GM19463 (cell line): ENCODE measurements at regions not wholly inside any gene's neighbourhood (a gene's known extent, or its start where the extent isn't known, plus 50 kb on each side); places are given as distances from the start of the nearest gene placed in this dataset.

Experiments
- ATAC-seq: cut with Tn5 transposase; IDR thresholded peaks from one replicate; pipeline ENCODE4 v1.9.1; 2021; ENCODE audit warnings: mild to moderate bottlenecking, moderate library complexity; ENCODE audit not compliant: unreplicated experiment

DNA sequence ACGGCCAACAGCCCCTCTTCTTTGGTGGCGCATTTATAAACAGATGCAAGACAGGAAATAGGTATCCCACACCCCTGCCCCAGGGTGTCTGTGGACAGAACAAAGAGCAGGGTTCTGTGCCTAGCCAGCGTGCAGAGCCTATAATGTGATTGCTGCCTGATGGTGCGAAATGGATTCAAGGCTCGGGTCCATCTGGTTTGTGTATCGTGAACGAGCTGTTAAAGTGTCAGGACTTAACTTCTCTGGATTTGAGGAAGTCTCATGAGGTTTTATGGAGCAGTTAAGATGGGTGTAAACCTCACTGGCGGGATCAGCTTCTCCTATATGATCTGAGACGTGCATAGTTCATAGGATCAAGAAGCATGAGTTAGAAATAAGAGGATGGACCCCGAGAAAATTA lies 388.7 kb upstream of the TBX3 start:
- no peak for ATAC-seq

DNA sequence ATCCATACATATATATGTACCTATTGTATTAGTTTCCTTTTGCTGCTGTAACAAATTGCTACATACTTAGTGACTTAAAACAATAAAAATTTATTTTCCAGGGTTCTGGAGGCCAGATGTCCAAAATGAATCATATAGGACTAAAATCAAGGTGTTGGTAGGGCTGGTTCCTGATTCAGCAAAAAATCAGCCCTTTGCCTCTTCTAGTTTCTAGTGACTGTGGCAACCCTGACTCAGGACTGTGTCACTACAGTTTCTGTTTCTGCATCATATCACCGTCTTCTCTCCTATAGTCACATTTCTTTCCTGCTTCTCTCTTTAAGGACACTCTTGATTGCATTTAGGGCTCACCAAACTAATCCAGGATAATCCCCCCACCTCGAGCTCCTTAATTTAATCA lies 386.3 kb upstream of the TBX3 start:
- ATAC-seq, result no peak

DNA sequence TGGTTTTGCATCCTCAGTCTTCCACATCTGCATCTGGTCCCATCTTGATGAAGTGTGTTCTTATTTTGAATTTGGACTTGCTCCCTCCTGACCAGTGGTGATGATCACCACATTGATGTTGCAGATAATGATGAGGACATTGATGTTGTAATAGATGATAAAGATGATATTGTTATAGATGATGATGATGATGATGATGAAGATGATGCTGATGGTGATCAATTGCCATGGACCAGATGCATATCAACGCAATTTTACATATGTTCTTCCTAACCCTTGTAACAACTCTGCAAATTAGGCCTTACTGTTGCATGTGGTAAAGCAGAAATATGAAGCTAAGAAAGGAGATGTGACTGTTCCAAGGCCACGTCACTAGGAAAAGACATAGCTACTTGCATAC lies 380.3 kb upstream of the TBX3 start:
- no peak for ATAC-seq

DNA sequence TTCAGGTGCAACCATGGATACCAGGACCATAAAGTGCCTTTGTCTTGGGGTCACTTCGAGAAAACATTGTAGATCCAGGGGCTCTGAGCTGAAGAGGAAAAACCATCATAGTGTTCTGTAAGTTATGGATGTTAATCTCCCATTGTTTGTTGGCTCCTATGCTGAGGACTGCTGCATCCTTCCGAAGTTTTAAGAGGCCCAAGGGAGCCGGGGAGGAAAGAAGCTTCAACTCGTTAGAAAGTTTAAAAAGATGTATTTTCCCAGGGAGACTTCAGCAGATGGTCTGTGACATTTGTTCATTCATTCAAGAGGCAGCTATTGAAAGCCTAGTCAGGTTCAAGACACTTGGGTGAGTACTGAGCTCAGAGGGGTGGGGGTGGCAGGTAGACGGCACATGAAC lies 378.8 kb upstream of the TBX3 start:
- no peak for ATAC-seq

DNA sequence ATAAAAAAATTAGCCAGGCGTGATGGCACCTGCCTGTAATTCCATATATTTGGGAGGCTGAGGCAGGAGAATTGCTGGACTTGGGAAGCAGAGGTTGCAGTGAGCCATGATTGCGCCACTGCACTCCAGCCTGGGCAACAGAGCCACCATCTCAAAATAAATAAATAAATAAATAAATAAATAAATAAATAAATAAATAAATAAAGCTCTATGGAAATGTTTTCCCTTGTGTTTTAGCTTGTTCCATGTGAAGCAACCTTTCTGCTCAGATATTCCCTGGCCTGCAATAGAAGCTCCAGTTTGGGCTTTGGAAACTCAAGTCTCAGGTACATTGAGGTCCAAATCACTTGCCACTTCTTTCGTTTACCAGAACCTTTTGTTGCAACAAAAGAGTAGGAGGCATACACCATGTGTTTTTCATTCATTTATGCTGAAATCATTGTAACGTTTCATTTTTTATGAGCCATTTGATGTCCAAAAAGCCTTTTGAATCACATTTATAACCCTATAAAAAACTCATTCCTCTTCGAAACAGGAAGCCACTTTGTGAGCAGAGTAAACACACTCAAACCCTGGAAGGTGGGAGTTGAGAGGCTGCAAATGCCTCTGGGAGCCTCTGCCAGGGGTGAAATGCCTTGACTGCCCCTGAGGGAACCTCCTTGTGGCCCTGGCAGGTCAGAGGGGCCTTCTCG lies 376.6 kb upstream of the TBX3 start:
- no peak for ATAC-seq

DNA sequence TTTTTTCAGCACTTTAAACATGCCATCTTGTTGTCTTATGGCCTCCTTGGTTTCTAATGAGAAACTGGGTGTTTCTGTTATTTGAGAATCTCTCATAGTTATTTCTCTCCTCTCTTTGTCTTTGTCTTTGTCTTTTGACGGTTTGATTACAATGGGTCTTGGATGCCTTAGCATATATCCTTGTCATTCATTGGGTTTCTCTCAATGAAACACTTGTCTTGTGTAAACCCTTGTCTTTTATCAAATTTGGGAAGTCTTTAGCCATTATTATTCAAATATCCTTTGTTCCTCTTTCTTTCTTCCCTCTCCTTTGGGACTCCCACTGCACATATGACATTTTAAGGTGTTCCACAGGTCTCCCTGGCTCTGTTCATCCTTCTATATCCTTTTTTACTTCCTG lies 373.5 kb upstream of the TBX3 start:
- no peak for ATAC-seq

DNA sequence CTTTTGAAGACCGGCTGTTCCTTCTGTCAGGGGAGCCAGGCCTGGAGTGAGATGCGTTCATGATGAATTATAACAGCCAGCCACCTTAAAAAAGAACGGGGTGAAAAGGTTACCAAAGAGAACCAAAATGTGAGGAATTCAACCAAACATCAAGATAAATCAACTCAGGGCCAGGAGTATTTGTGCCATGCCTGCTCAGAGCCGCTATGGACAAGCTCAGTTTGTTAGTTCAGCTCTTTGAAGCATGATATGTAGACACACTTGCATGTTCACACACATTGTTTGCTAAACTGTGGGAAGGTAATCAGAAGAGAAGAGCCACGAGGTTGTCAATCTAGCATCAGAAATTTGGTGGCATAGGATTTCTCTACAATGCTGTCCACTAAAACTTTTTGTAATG lies 367.4 kb upstream of the TBX3 start:
- ATAC-seq, result no peak

DNA sequence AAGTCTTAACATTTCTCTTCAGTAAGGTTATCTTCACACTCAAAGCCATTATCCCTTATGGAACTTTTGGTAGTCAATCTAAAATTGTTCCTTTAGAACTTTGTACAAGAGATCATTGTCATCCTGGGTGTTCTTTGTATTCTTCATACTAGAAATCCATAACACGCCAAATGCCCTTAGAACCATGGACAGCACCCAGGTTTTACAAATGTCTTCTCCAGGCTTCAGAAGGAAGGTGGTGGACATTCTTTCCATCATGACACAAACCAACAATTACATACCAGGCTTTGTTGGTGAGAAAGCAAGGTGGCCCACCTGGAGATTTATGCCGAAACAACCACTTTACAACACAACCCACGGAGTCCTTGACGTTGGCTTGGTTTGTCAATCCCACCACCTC lies 365.6 kb upstream of the TBX3 start:
- ATAC-seq, result no peak

DNA sequence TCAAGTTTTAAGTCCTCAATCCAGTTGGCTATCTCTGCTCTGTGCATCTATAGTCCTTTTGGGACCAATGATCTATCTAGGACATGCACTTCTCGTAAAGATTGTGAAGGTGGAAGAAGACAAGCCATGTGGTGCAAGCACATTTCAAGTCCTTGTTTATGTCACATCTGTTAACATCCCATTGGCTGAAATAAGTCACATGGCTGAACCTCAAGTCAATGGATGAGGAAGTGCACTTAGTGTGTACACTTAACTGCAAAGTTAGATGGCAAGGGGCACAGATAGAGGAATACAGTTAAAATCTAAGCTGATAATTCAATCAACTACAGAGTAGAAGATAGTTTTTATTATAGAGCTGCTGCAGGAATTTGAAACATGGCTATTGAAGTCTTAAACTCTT lies 362.8 kb upstream of the TBX3 start:
- ATAC-seq, result no peak

DNA sequence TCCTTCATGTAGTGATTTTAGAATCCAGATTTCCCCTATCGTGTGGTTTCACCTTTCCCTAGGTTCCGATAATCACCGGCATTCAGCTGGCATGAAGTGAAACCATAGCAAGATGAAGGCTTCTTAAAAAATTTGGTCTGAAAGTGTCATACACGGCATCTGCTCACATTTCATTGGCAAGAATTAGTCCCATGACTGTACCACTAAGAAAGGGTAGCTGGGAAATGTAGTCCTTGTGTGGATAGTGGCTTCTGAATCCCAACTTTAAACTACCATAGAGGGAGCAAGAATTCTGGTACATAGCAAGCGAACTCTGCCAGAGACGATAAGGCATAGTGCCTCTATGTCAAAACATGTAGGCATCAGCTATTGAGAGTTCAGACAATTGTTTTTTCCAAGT lies 360.1 kb upstream of the TBX3 start:
- no peak for ATAC-seq

DNA sequence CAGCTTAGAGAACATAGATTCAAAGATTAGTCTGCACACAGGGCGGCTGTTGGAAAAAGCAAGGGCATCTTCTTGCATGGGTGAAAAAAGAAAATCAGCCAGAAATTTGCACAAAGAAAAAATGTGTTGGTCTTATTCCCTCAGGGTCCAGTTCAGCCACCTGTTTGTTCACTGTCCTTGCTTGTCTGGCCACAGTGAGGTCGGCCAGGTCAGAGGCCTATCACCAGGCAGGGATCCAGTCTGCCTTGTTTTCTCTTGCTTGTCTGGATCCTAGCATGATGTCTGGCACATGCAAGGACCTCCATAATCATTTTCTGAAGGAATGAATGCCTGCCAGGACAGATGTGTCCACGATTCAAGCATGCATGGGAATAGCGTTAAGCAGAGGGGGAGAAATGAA lies 359.1 kb upstream of the TBX3 start:
- ATAC-seq, result no peak

DNA sequence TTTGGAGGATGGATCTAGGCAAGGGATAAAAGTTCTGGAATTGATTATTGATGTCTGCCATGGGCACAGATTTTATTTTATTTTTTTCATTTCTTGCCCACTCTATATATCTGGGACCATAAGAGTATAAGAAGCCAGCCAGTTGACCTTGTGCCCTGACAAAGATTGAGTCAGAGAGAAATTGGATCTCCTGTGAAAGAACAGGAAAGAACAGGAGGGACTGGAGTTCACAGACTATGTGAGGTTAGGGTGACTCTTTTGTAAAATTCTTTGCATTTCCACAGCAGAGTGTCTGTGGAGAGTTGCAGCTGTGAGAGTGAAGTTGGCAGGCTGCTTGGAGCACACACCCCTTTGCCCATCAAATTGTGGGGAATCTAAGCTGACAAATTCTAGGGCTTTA lies 358.4 kb upstream of the TBX3 start:
- no peak for ATAC-seq

DNA sequence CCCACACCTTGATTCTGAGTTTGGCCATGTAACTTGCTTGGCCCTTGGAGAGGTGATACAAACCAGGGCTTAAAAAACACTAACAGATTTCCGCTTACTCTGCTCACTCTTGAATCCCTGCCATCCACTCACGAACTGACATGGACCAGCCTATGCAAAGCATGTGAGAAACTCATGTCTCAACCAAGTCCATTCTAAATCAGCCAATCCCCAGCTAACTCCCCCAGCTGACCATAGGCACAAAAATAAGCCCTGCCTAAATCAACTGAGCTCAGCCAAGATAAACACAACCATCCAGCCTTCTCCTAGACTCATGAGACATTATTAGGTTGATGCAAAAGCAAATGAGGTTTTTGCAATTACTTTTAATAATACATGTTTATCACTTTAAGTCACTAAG lies 353.9 kb upstream of the TBX3 start:
- no peak for ATAC-seq

DNA sequence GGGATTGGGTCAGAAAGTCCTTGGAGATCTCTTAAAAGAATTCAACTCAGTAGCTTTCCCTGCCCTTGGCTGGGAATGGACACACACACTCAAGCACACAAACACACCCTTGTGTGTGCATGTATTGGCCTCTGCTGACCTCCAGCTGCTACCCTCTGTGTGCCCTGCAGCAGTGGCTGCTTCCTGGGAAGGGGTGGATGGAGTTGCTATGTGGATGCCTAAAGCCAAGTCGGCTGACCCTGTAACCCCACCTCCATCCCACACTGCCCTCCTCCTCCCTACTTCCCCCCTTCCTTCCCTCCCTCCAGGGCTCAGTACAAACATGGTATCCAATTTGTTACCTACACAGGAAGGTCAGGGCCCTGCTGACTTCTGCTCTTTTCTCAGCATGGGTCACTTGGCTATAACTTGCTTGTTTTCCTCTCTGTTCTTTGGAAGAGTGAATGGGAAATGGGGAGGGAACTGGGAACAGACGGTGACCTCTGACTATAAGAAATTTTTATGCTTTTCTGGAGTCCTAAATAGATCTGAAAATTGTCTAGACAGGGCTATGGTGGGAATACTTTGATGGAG lies 351.6 kb upstream of the TBX3 start:
- ATAC-seq, result no peak

DNA sequence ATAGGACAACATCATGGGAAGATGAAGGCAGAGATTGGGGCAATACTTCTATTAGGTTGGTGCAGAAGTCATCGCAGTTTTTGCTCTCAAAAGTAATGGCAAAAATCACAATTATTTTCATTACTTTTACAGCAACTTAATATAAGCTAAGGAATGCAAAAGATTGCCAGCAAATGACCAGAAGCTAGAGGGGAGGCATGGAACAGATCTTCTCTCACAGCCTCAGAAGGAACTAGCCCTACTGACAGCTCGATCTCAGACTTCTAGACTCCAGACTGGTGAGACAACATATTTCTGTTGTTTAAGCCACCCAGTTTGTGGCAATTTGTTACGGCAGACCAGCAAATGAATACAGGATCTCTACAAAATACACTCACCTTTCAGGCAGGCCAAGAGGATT lies 348.5 kb upstream of the TBX3 start:
- no peak for ATAC-seq

DNA sequence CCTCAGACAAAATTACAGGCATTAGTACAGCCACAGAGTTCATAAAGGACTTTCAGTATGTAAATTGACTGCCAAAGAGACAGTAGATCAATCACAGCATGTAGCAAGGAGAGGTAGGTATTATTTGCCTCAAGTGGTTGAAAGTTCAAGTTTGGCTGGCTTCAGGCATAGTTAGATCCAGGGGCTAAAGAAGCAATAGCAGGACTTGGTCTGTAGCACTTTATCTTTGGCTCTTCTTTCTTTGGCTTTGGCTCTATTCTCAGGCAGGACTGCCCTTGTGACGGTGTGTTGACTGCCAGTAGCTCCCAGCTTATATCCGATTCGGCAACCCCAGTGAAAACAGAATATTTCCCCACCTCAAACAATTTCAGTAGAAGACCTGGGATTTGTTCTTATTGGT lies 346.0 kb upstream of the TBX3 start:
- ATAC-seq, result no peak

DNA sequence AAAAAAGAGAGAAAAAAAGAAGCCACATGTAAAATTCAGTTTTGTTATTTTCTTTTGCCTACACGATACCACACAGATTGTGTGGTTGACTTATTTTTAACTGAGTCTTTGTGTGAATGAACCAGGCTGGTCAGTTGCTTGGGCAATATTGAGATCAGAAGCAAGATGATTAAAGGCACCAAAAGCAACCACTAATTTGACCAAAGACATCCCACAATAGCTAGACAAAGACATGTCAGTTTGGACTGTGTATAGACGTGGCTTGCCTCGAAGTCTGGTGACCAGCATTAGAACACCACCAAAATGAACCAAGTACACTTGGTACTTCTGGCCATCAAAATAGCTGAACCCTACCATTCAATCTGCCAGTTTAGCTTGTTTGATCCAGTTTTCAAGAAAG lies 340.6 kb upstream of the TBX3 start:
- no peak for ATAC-seq

DNA sequence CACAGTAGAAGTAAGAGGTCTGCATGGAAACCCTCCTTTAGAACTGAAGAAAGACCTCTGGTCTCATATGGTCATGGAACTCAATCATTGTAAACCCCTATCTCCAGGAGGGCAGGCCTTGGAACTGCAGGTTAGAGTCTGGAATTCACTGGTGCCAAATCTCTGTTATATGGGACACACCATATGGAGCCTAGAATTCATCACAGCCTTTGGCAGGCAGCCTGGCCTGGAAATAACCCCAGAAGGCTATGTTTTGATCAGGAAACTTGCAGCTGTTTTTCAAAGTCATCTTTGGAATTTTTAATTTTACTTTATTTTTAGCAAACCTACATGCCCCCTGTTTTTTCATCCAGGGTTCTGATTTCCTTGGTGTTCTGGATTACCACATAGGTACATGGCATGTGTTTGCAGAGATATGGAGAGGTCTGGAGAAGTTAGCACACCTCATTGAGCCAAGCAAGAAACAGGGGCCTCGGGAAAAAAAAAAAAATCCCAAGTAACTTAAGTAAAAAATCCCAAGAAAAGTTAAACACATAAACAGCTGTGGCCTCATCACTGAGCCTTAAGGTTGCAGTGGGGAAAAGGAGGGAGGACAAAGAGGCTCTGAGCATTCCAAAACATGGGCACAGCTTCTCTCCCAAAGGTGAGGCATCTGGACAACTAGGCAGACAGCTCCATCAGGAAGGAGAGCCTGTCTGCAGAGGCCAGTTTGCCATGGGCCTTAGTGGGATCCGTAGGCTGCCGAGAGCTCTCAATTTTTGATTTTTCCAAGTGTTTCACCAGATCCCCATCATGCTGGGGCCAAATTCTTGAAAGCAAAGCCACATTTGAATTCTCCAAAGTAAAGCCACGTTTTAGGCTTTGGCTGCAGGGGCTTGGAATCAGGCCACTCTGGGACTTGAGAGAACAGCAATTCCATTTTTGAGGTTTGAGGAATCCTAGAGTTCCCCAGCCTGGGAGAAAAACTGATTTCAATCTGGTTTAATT lies 339.6 kb upstream of the TBX3 start:
- ATAC-seq, result no peak

DNA sequence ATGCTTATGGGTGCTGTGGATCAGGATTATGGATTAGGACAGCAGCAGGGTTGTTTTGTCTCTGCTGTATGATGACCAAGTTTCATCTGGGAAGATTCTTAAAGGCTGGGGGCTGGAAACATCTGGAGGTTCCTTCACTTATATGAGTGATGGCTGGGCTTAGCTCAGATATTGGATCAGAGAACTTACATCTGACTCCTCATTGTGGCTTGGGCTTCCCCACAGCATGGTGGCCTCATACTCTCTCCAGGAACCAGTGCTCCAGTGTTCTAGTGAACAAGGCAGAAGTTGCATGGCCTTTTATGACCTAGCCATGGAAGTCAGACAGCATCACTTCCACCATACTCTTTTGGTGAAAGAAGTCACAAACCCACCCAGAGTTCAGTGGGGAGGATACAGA lies 336.1 kb upstream of the TBX3 start:
- no peak for ATAC-seq

DNA sequence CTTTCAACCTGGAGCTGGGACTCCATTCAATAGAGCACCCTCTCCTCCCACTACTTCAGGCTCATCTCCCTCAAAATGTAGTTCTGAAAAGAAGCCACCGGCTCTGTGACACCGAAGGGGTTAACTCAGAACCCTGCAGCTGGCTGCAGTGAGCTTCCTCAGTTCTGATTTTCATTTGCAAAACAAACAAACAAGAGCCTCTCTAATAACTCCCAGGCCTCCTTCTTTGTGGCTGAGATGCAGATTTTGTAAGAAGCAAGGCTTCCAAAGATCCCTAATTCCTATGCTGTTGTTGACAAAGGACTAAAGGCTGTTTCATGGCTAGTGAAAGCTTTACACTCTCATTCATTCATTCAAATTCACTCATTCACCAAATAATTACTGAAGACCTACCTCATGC lies 333.4 kb upstream of the TBX3 start:
- no peak for ATAC-seq

DNA sequence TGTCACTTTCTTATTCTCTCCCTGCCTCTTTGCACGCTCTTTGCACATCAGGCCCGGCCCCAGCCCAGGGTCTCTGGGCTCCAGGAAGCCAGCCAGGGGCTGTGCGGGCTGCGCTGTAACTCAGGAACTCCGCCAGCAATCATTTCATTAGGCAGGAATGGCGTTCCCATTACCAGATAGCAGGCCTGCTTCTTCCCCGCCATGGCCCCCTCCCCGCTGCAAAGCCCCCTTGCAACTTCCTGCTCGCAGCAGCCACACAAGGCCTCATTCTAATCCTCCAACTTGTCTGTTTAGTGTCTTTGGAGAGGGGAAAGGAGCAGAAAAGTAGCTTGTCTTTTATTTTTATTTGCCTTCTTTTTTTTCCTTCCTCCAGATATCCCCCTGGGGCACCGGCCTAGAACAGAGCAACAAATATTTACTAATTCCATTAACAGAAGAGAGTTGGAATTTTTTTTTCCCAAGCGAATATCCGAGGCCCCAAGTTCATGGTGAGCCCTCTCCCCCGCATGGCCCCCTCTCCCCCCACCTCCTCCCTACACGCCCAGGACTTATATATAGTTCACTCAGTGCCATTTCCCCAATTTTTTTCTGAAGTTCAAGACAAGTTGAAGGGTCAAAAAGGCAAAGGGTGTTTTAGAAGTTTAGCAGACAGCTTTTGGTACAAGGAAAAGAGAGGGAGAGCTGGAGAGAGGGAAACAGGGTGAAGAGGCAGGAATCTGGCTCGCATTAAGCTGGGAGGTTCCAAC lies 329.4 kb upstream of the TBX3 start:
- ATAC-seq, result no peak
